H1 (cell line): ENCODE measurements at regions not wholly inside any gene's neighbourhood (a gene's known extent, or its start where the extent isn't known, plus 50 kb on each side); places are given as distances from the start of the nearest gene placed in this dataset.

Experiments used
- CTCF ChIA-PET: fragments of 300-600 bp; sonication (Branson Sonifier 250); formaldehyde crosslinking; loops from one replicate; lab custom pipeline; 2021; ENCODE audit not compliant: partially characterized antibody; lab: Charles Lee
- POLR2A ChIA-PET: fragments of 300-600 bp; sonication (Branson Sonifier 250); formaldehyde crosslinking; loops from one replicate; lab custom pipeline; 2021; ENCODE audit warnings: inconsistent platforms; ENCODE audit not compliant: partially characterized antibody; lab: Charles Lee
- DNase-seq, 2 experiments: peaks; one replicate each; pipeline versions ENCODE4 v3.0.0 to v3.0.0-alpha.2; 2010 to 2022; ENCODE audit warnings: low spot score in 2 of 2, low read depth in 1 of 2, mixed read lengths in 1 of 2
- FAIRE-seq: peaks from 2 replicates; lab custom pipeline; 2011; peaks lifted over from hg19 to GRCh38; lab: Jason Lieb, UNC
- H2AFZ ChIP-seq: 2 replicates; pipeline ENCODE4 v1.8.1; 2012; ENCODE audit warnings: low read length, inconsistent platforms
- H2AK5ac ChIP-seq: 2 replicates; pipeline ENCODE4 v1.6.1; 2013; ENCODE audit warnings: low read depth, low read length
- H2BK120ac ChIP-seq: replicated peaks from 2 replicates; pipeline ENCODE3; 2013; ENCODE audit warnings: low read depth, low read length, inconsistent platforms
- H2BK12ac ChIP-seq: 2 replicates; pipeline ENCODE4 v1.6.1; 2013; ENCODE audit warnings: low read depth, low read length
- H2BK15ac ChIP-seq: 2 replicates; pipeline ENCODE4 v1.6.1; 2013; ENCODE audit warnings: low read length
- H2BK20ac ChIP-seq: 2 replicates; pipeline ENCODE4 v1.6.1; 2013; ENCODE audit warnings: low read length
- H2BK5ac ChIP-seq: 2 replicates; pipeline ENCODE4 v1.6.1; 2013; ENCODE audit warnings: low read depth, low read length
- H3K14ac ChIP-seq: 2 replicates; pipeline ENCODE4 v1.6.1; 2013; ENCODE audit warnings: inconsistent platforms; ENCODE audit not compliant: insufficient read length
- H3K18ac ChIP-seq: 2 replicates; pipeline ENCODE4 v1.6.1; 2013; ENCODE audit warnings: low read length; ENCODE audit errors: extremely low read depth
- H3K23ac ChIP-seq: 2 replicates; pipeline ENCODE4 v1.6.1; 2013; ENCODE audit warnings: inconsistent platforms; ENCODE audit not compliant: insufficient read length
- H3K23me2 ChIP-seq: 2 replicates; pipeline ENCODE4 v1.6.1; 2013; ENCODE audit warnings: low read depth, low read length
- H3K27ac ChIP-seq: 2 replicates; pipeline ENCODE4 v1.6.1; 2011; ENCODE audit warnings: low read depth, low read length, inconsistent platforms
- H3K27me3 ChIP-seq, 4 experiments: replicated peaks in 1 of 4; 1 replicate in 1 of 4; 2 replicates in 3 of 4; pipeline versions ENCODE4 v1.6.1 to v1.8.1; 2011 to 2013; ENCODE audit warnings: low read length in 3 of 4, mild to moderate bottlenecking in 3 of 4, inconsistent platforms in 2 of 4, mixed read lengths in 2 of 4, moderate library complexity in 1 of 4; ENCODE audit not compliant: control insufficient read depth in 3 of 4, insufficient read depth in 3 of 4; ENCODE audit errors: extremely low read depth in 1 of 4
- H3K36me3 ChIP-seq, 4 experiments: 2 replicates each; pipeline versions ENCODE4 v1.6.1 to v1.8.1; 2011 to 2013; ENCODE audit warnings: mild to moderate bottlenecking in 4 of 4, low read length in 3 of 4, moderate library complexity in 2 of 4, control low read depth in 1 of 4, inconsistent platforms in 1 of 4; ENCODE audit not compliant: insufficient read depth in 4 of 4, control insufficient read depth in 2 of 4
- H3K4ac ChIP-seq: replicated peaks from 2 replicates; pipeline ENCODE3; 2013; ENCODE audit warnings: low read length, low read depth, mixed read lengths, inconsistent platforms; ENCODE audit not compliant: insufficient read length
- H3K4me1 ChIP-seq, 4 experiments: replicated peaks in 1 of 4; 1 replicate in 1 of 4; 2 replicates in 3 of 4; pipeline versions ENCODE4 v1.6.1 to v1.8.1; 2011 to 2013; ENCODE audit warnings: low read length in 3 of 4, inconsistent platforms in 2 of 4, mixed read lengths in 1 of 4; ENCODE audit not compliant: insufficient read depth in 4 of 4, control insufficient read depth in 3 of 4
- H3K4me2 ChIP-seq, 2 experiments: 2 replicates each; pipeline versions ENCODE4 v1.6.1 to v1.8.1; 2011 to 2013; ENCODE audit warnings: low read depth in 2 of 2, low read length in 2 of 2, control low read depth in 1 of 2, inconsistent platforms in 1 of 2, mild to moderate bottlenecking in 1 of 2; ENCODE audit not compliant: insufficient read depth in 1 of 2
- H3K4me3 ChIP-seq, 4 experiments: fragments of 200-600, 300-600 bp in 1 of 4; sonication (generic), shearing (Covaris generic), sonication (Bioruptor Twin) in 1 of 4; 2 replicates each; pipeline versions ENCODE4 v1.5.1 to v1.8.1; 2011 to 2016; ENCODE audit warnings: low read length in 4 of 4, low read depth in 3 of 4, control low read depth in 2 of 4, inconsistent platforms in 2 of 4, mild to moderate bottlenecking in 2 of 4, mixed read lengths in 1 of 4, moderate library complexity in 1 of 4; ENCODE audit not compliant: insufficient read depth in 2 of 4; ENCODE audit errors: extremely low read depth in 1 of 4
- H3K56ac ChIP-seq: replicated peaks from 2 replicates; pipeline ENCODE3; 2013; ENCODE audit warnings: low read depth, mild to moderate bottlenecking, mixed read lengths, low read length, inconsistent platforms; ENCODE audit not compliant: insufficient read length
- H3K79me1 ChIP-seq: 2 replicates; pipeline ENCODE4 v1.6.1; 2013; ENCODE audit warnings: low read depth, low read length, control low read depth
- H3K79me2 ChIP-seq, 2 experiments: 2 replicates each; pipeline versions ENCODE4 v1.6.1 to v1.8.1; 2012 to 2013; ENCODE audit warnings: low read length in 2 of 2, mild to moderate bottlenecking in 2 of 2, inconsistent platforms in 1 of 2; ENCODE audit not compliant: insufficient read depth in 2 of 2, control insufficient read depth in 1 of 2
- H3K9ac ChIP-seq, 4 experiments: replicated peaks in 1 of 4; 1 replicate in 1 of 4; 2 replicates in 3 of 4; pipeline versions ENCODE4 v1.6.1 to v1.8.1; 2011 to 2013; ENCODE audit warnings: low read depth in 3 of 4, low read length in 3 of 4, control low read depth in 2 of 4, mild to moderate bottlenecking in 2 of 4, moderate library complexity in 2 of 4, inconsistent platforms in 1 of 4; ENCODE audit errors: extremely low read depth in 1 of 4
- H3K9me3 ChIP-seq, 2 experiments: 2 replicates each; pipeline versions ENCODE4 v1.6.1 to v1.8.1; 2012 to 2013; ENCODE audit warnings: mild to moderate bottlenecking in 2 of 2, moderate library complexity in 2 of 2, control low read depth in 1 of 2, inconsistent platforms in 1 of 2, low read depth in 1 of 2, low read length in 1 of 2, mixed read lengths in 1 of 2; ENCODE audit not compliant: insufficient read depth in 2 of 2
- H4K20me1 ChIP-seq, 2 experiments: replicated peaks in 1 of 2; 2 replicates each; pipeline versions ENCODE3 to v1.8.1; 2011 to 2013; ENCODE audit warnings: inconsistent platforms in 2 of 2, low read length in 2 of 2, mild to moderate bottlenecking in 1 of 2; ENCODE audit not compliant: insufficient read depth in 2 of 2, control insufficient read depth in 1 of 2
- H4K5ac ChIP-seq: 2 replicates; pipeline ENCODE4 v1.6.1; 2013; ENCODE audit warnings: low read length, low read depth, mixed read lengths, inconsistent platforms; ENCODE audit not compliant: insufficient read length
- H4K8ac ChIP-seq: 2 replicates; pipeline ENCODE4 v1.8.0; 2013; ENCODE audit warnings: mild to moderate bottlenecking, moderate library complexity, low read length, inconsistent platforms; ENCODE audit not compliant: insufficient read depth; ENCODE audit errors: extremely low read depth
- H4K91ac ChIP-seq: replicated peaks from 2 replicates; pipeline ENCODE3; 2013; ENCODE audit warnings: low read length, mixed read lengths, inconsistent platforms; ENCODE audit not compliant: insufficient read length
- FOSL1 ChIP-seq: IDR thresholded peaks from 2 replicates; pipeline ENCODE4 v1.6.1; 2011; ENCODE audit warnings: mild to moderate bottlenecking, low read depth, low read length, moderate library complexity; ENCODE audit not compliant: insufficient read depth
- HDAC2 ChIP-seq, 2 experiments: fragments of 300-600 bp in 1 of 2; sonication (generic) in 1 of 2; IDR thresholded peaks; 2 replicates each; pipeline ENCODE4 v1.6.1; 2011 to 2012; ENCODE audit warnings: low read depth in 2 of 2, low read length in 2 of 2, mild to moderate bottlenecking in 2 of 2, moderate library complexity in 2 of 2, borderline replicate concordance in 1 of 2, inconsistent platforms in 1 of 2
- JUN ChIP-seq: IDR thresholded peaks from 2 replicates; pipeline ENCODE4 v1.6.1; 2011; ENCODE audit warnings: low read depth, mild to moderate bottlenecking, improper control_type of control experiment, low read length
- PHF8 ChIP-seq: fragments of 200-600 bp; sonication (generic); conservative IDR thresholded peaks from 2 replicates; pipeline ENCODE4 v1.7.1; 2012; ENCODE audit warnings: low read depth, mild to moderate bottlenecking, inconsistent platforms, low read length, moderate library complexity
- POLR2AphosphoS5 ChIP-seq: IDR thresholded peaks from 2 replicates; pipeline ENCODE4 v1.6.1; 2011; ENCODE audit warnings: low read depth, low read length
- SIRT6 ChIP-seq: IDR thresholded peaks from one replicate; pipeline ENCODE4 v1.7.1; 2012; ENCODE audit warnings: low read length, inconsistent platforms
- SP2 ChIP-seq: IDR thresholded peaks from 2 replicates; pipeline ENCODE4 v1.6.1; 2012; ENCODE audit warnings: mild to moderate bottlenecking, low read length, inconsistent platforms
- SRF ChIP-seq: IDR thresholded peaks from 2 replicates; pipeline ENCODE4 v1.6.1; 2011; ENCODE audit warnings: mild to moderate bottlenecking, low read depth, low read length, moderate library complexity
- WGBS, 2 experiments: shearing (Covaris generic) in 1 of 2; methylation state at CpG; one replicate each; pipeline versions ENCODE4 v1.1.6 to v1.1.7; 2013 to 2015; ENCODE audit warnings: low lambda C conversion rate in 2 of 2, mixed read lengths in 2 of 2, inconsistent platforms in 1 of 2, low coverage in 1 of 2, missing lambda C conversion rate in 1 of 2; ENCODE audit not compliant: insufficient replicate concordance in 2 of 2, insufficient coverage in 1 of 2, insufficient read length in 1 of 2; ENCODE audit errors: extremely low coverage in 1 of 2, missing lambda C conversion rate in 1 of 2; 5-methylcytosine and 5-hydroxymethylcytosine counted together
- TF ChIP-seq, protein P1 (sequence below): IDR thresholded peaks from 2 replicates; pipeline ENCODE4 v1.6.1; 2012; ENCODE audit warnings: inconsistent platforms

DNA sequence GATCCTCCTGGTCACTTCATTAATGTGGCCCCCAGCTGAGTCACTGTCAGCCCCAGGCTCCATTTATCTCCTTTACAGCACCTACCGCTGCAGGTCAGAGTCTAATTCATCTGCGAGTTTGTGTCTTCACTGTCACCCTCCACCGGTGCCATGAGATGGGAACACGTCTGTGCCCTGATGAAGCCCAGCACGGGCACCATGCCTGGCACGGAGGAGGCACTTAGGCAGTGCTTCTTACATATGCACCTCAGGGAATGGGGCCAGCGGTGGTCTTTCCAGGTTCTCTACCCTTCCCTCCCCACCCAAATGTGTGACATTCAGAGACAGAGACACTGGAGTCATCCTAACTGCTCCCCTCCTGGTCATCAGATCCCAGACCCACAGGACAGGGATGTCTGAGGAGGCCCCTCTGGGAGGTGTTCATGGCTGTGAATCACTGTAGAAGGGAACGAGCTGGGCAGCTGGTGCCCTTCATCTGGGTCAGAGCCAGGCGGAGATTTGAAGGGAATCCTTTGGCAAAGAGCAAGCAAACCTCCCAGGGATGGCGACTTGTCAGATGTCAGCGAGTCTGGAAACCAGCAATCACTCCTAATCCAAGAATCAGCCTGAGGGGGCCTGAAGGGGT, 364.6 kb downstream of the PREX1 start:
- Histone ChIP-seq H3K4me2 (no peak overlapping the region), H3K79me2 (no peaks in the 10 kb centered on the region), H3K4me1 (peaks cover 4 to 13% (median 8%) of the 10 kb centered on the region in 4 experiments), H3K27ac (no peak overlapping the region), H3K27me3 (no peaks in the 10 kb centered on the region), H4K5ac (no peak overlapping the region), H2BK120ac (no peak overlapping the region), H4K20me1 (no peaks in the 10 kb centered on the region), H2AK5ac (no peak overlapping the region), H2AFZ (no peak overlapping the region), H3K4me3 (no peak overlapping the region), H3K4ac (no peak overlapping the region), H3K18ac (no peak overlapping the region), H2BK20ac (no peak overlapping the region), H3K79me1 (no peaks in the 10 kb centered on the region), H3K23me2 (peaks cover 4% of the 10 kb centered on the region; the same call in 1 of the 2 replicates), H2BK5ac (no peak overlapping the region), H3K9ac (no peak overlapping the region), H3K56ac (no peak overlapping the region), H3K9me3 (no peaks in the 10 kb centered on the region), H4K91ac (no peak overlapping the region), H3K36me3 (no peaks in the 10 kb centered on the region), H3K23ac (no peak overlapping the region), H3K14ac (no peak overlapping the region), H4K8ac (no peak overlapping the region; the same call in 1 of the 2 replicates), H2BK12ac (no peak overlapping the region), H2BK15ac (no peak overlapping the region)
- WGBS, 2 experiments: 84% methylated on average over 10 of the region's 11 CpGs; no CpG with 5 or more reads in 1 of the 2 experiments
- FAIRE-seq: no peak
- POLR2A ChIA-PET: no interaction called here
- DNase-seq: no peak
- CTCF ChIA-PET: interaction anchor here (0.5 to 1.0 kb wide), 2 partner anchors 23 to 62 kb away, joined by 3 read pairs; no protein-coding TSS in a partner anchor
- TF ChIP-seq SP2 (no peak), HDAC2 (IDR thresholded peaks at IDR 0.05; ENCODE audit: borderline replicate concordance in 1 of 2, low read depth in 2 of 2, low read length in 2 of 2) (no peak), JUN (no peak), SIRT6 (no peak), POLR2AphosphoS5 (no peak), SRF (no peak), PHF8 (no peak), FOSL1 (no peak)
- TF ChIP-seq, protein P1, sequence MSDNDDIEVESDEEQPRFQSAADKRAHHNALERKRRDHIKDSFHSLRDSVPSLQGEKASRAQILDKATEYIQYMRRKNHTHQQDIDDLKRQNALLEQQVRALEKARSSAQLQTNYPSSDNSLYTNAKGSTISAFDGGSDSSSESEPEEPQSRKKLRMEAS: no peak
